T-helper 2 cell treated with Interferon-gamma antibody and Interleukin-4, amounts not matched to agents 5 μg/mL and 100 μg/mL, for 36 hours (primary cell): ENCODE measurements at regions not wholly inside any gene's neighbourhood (a gene's known extent, or its start where the extent isn't known, plus 50 kb on each side); places are given as distances from the start of the nearest gene placed in this dataset.

ENCODE experiments used
- DNase-seq: peaks from one replicate; pipeline ENCODE4 v3.0.0; 2021; ENCODE audit warnings: low spot score
- H3K27ac Mint-ChIP-seq: one replicate; pipeline ENCODE4 v1.8.0; 2021; ENCODE audit warnings: mild to moderate bottlenecking, mixed read lengths
- H3K27me3 Mint-ChIP-seq: one replicate; pipeline ENCODE4 v1.8.0; 2021; ENCODE audit warnings: low read depth, mixed read lengths
- H3K36me3 Mint-ChIP-seq: one replicate; pipeline ENCODE4 v1.8.0; 2021; ENCODE audit warnings: low read depth, mixed read lengths
- H3K4me1 Mint-ChIP-seq: one replicate; pipeline ENCODE4 v1.8.0; 2021; ENCODE audit warnings: low read depth, mixed read lengths
- H3K4me3 Mint-ChIP-seq: one replicate; pipeline ENCODE4 v1.8.0; 2022; ENCODE audit warnings: mild to moderate bottlenecking, moderate library complexity, mixed read lengths
- H3K9me3 Mint-ChIP-seq: one replicate; pipeline ENCODE4 v1.8.0; 2021; ENCODE audit warnings: mixed read lengths

DNA sequence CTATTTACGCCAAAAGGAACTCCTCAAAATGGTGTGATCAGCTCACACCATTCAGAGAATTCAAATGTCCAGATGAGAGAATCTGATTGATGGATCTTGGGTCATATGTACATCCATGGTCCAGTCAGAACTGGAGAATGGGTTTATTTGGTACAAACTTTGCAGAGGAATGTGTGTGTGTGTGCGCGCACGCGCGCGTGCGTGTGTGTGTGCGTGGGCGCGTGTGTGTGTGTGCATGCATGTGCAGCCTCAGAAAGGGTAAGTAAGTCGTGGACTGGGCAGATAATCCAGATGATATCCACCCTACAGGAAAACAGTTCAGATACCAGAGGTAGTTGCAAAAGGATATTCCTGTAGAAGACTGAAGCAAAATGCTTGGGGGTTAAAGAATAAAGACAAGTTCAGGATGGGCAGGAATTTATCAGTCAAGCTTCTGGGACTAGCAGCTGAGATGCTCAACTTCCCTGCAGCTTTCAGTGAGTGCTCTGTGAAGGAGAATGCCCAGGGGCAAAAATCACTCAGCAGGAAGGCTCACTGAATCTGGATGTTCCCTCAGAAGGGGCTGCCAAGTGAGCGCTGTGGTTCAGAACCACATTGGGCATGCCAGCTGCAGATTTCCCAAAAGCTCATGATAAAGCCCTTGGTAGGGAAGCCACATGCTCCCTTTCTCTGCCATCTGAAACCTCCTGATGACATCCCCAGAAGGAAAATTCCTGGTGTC lies 440.5 kb upstream of the SGCD start:
- Mint-ChIP-seq H3K4me3 (no peak overlapping the region), H3K27ac (no peak overlapping the region), H3K27me3 (peaks cover 2% of the 10 kb centered on the region), H3K9me3 (no peaks in the 10 kb centered on the region), H3K4me1 (no peaks in the 10 kb centered on the region), H3K36me3 (no peaks in the 10 kb centered on the region)
- DNase-seq, result no peak

GRCh38 chr5:155895484-155895883 lies 431.5 kb upstream of the SGCD start:
- H3K9me3 Mint-ChIP-seq, result no peaks in the 10 kb centered on the region
- no peak overlapping the region for H3K27ac Mint-ChIP-seq
- no peaks in the 10 kb centered on the region for H3K4me1 Mint-ChIP-seq
- no peak overlapping the region for H3K4me3 Mint-ChIP-seq
- DNase-seq, result no peak
- no peaks in the 10 kb centered on the region for H3K36me3 Mint-ChIP-seq
- no peaks in the 10 kb centered on the region for H3K27me3 Mint-ChIP-seq

- no peak for DNase-seq
- Mint-ChIP-seq H3K4me3 (no peak overlapping the region), H3K9me3 (no peaks in the 10 kb centered on the region), H3K27me3 (no peaks in the 10 kb centered on the region), H3K36me3 (no peaks in the 10 kb centered on the region), H3K27ac (no peak overlapping the region), H3K4me1 (no peaks in the 10 kb centered on the region)
Observed at GRCh38 chr5:155897761-155898160, 429.2 kb upstream of the SGCD start.

- no peak for DNase-seq
Observed at GRCh38 chr5:155898284-155898683, 428.7 kb upstream of the SGCD start.

DNA sequence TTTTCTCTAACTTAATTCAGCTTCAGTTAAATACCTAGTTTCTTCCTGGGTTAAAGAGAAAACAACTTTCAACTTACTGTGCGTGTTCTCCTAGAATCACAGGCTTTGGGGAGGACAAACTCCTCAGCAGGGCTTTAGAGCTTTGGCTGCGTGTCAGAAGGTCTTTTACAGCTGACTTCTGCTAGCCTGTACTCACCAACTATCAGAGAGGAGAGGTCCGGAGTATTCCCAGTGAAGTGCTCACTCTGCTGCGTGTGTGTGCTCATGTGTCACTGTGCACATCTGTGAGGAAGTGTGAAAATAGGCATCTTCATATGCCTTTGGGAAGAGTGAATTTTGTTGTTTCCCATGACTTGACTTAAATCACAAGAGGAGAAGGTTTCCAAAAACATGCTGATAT lies 423.2 kb upstream of the SGCD start:
- H3K4me3 Mint-ChIP-seq, result no peak overlapping the region
- H3K36me3 Mint-ChIP-seq, result no peaks in the 10 kb centered on the region
- no peaks in the 10 kb centered on the region for H3K27me3 Mint-ChIP-seq
- H3K4me1 Mint-ChIP-seq, result no peaks in the 10 kb centered on the region
- no peak overlapping the region for H3K27ac Mint-ChIP-seq
- H3K9me3 Mint-ChIP-seq, result no peaks in the 10 kb centered on the region
- no peak for DNase-seq

More at GRCh38 chr5:155898284-155898683, 428.7 kb upstream of the SGCD start:
- no peak overlapping the region for H3K27ac Mint-ChIP-seq
- H3K27me3 Mint-ChIP-seq, result no peaks in the 10 kb centered on the region
- no peaks in the 10 kb centered on the region for H3K4me1 Mint-ChIP-seq
- H3K36me3 Mint-ChIP-seq, result no peaks in the 10 kb centered on the region
- H3K9me3 Mint-ChIP-seq, result no peaks in the 10 kb centered on the region
- H3K4me3 Mint-ChIP-seq, result no peak overlapping the region

DNA sequence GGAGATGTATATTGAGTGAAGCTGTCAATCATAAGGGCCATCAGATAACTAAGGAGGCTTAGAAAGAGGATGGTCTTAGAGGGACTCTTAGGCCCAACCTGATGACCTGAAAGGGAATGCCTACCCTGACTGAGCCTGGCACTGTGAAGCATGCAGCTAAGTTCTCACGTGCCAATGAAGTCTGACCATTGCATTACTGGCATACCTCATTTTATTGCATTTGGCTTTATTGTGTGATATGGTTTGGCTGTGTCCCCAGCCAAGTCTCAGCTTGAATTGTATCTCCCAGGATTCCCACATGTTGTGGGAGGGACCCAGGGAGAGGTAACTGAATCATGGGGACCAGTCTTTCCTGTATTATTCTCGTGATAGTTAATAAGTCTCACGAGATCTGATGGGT lies 421.6 kb upstream of the SGCD start:
- Mint-ChIP-seq H3K4me1 (no peaks in the 10 kb centered on the region), H3K4me3 (no peak overlapping the region), H3K9me3 (no peaks in the 10 kb centered on the region), H3K27me3 (no peaks in the 10 kb centered on the region), H3K36me3 (no peaks in the 10 kb centered on the region), H3K27ac (no peak overlapping the region)
- no peak for DNase-seq

- H3K27ac Mint-ChIP-seq, result no peak overlapping the region
- H3K36me3 Mint-ChIP-seq, result no peaks in the 10 kb centered on the region
- no peaks in the 10 kb centered on the region for H3K4me1 Mint-ChIP-seq
- H3K27me3 Mint-ChIP-seq, result no peaks in the 10 kb centered on the region
- no peak overlapping the region for H3K4me3 Mint-ChIP-seq
- DNase-seq, result no peak
- H3K9me3 Mint-ChIP-seq, result no peaks in the 10 kb centered on the region
Observed at GRCh38 chr5:155906046-155906445, 420.9 kb upstream of the SGCD start.

DNA sequence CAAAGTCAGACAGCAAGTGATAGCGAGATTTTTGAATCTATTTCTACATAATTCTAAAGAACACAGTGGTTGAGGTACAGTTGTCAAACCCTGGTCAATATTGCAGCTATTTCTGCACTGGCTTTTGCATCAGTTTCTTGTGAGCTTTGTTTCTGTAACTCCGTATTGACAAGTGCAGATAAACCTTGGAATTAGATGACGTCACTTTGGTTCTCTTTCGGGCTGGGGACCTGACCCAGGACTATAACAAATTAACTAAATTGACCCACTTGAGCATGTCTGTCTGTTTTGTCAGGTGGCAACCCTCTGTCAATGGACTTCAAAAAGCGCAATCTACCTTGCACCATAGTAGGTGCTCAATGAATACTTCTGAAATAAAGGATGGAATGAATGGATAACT lies 418.4 kb upstream of the SGCD start:
- H3K4me1 Mint-ChIP-seq, result no peaks in the 10 kb centered on the region
- no peaks in the 10 kb centered on the region for H3K36me3 Mint-ChIP-seq

DNA sequence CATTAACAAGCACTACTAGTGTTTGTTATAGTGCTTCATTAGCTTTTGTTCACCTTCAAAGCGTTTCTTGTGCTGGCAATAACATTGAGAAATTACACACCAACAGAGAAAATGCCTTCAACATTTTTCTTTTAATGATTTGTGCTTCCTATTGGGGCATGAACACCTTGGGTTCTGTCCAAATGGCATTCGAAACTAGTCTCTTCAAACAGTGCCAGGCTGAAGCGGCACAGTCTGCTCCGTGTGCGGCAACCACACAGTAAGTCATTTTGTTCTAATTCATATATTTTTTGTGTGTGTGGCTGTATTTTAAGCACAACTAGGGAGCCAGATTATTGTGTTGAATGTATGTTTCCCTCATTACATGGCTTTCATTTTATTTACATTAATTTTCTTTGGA lies 414.7 kb upstream of the SGCD start:
- Mint-ChIP-seq H3K27me3 (no peaks in the 10 kb centered on the region), H3K36me3 (no peaks in the 10 kb centered on the region), H3K9me3 (no peaks in the 10 kb centered on the region), H3K4me1 (no peaks in the 10 kb centered on the region), H3K27ac (no peak overlapping the region), H3K4me3 (no peak overlapping the region)
- no peak for DNase-seq

More for the DNA sequence above, 418.4 kb upstream of the SGCD start:
- Mint-ChIP-seq H3K27ac (no peak overlapping the region), H3K4me3 (no peak overlapping the region), H3K9me3 (no peaks in the 10 kb centered on the region), H3K27me3 (no peaks in the 10 kb centered on the region)
- no peak for DNase-seq

GRCh38 chr5:155914766-155915165 lies 412.2 kb upstream of the SGCD start:
- no peaks in the 10 kb centered on the region for H3K27me3 Mint-ChIP-seq
- H3K36me3 Mint-ChIP-seq, result no peaks in the 10 kb centered on the region
- DNase-seq, result no peak
- H3K4me1 Mint-ChIP-seq, result no peaks in the 10 kb centered on the region
- H3K9me3 Mint-ChIP-seq, result no peaks in the 10 kb centered on the region
- no peak overlapping the region for H3K27ac Mint-ChIP-seq
- no peak overlapping the region for H3K4me3 Mint-ChIP-seq

DNA sequence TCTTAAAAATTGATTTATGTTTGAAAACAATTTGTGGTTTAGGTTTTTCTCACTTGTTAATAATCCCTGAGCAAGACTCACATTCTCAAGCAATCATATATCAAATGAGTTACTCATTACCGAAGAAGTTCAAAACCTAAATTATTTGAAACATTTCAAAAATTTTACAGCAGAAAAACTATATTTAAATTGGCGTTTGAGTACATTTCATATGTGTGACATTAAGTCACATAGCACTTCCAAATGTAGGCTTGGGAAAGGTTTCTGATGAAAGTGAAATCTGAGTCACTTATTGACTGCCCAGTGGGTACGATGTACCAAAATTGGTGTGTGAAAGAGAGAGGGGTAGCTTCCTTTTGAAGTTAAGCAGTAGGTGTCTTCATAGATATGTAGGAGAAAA lies 411.4 kb upstream of the SGCD start:
- Mint-ChIP-seq H3K27ac (no peak overlapping the region), H3K27me3 (no peaks in the 10 kb centered on the region), H3K9me3 (no peaks in the 10 kb centered on the region), H3K4me1 (no peaks in the 10 kb centered on the region), H3K36me3 (no peaks in the 10 kb centered on the region), H3K4me3 (no peak overlapping the region)
- no peak for DNase-seq

DNA sequence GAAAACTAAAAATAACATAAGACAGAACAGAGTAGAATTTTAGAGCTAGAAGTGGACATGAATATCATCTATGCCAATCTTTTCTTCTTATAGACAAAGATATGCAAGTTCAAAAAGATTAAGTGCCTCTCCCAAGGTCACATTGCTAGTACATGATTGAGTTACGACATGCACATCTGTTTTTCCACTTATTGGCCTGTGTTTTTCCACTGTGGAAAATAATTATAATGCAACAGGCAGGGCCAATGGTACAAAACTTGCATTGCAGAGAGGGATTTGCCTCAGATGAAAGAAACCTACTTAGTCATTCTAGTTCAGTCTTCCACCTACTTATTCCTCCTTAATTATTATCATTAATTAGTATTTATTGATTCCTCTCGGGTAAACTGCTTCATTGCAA lies 407.8 kb upstream of the SGCD start:
- Mint-ChIP-seq H3K4me3 (no peak overlapping the region), H3K4me1 (no peaks in the 10 kb centered on the region), H3K9me3 (no peaks in the 10 kb centered on the region), H3K27ac (no peak overlapping the region), H3K36me3 (no peaks in the 10 kb centered on the region), H3K27me3 (no peaks in the 10 kb centered on the region)
- DNase-seq, result no peak

GRCh38 chr5:155919725-155920124 lies 407.2 kb upstream of the SGCD start:
- no peaks in the 10 kb centered on the region for H3K36me3 Mint-ChIP-seq
- H3K4me3 Mint-ChIP-seq, result no peak overlapping the region
- no peaks in the 10 kb centered on the region for H3K27me3 Mint-ChIP-seq
- no peak overlapping the region for H3K27ac Mint-ChIP-seq
- no peaks in the 10 kb centered on the region for H3K4me1 Mint-ChIP-seq
- no peak for DNase-seq
- H3K9me3 Mint-ChIP-seq, result no peaks in the 10 kb centered on the region

GRCh38 chr5:155921621-155922020 lies 405.3 kb upstream of the SGCD start:
- Mint-ChIP-seq H3K9me3 (no peaks in the 10 kb centered on the region), H3K27me3 (no peaks in the 10 kb centered on the region), H3K27ac (no peak overlapping the region), H3K4me1 (no peaks in the 10 kb centered on the region), H3K4me3 (no peak overlapping the region), H3K36me3 (no peaks in the 10 kb centered on the region)
- no peak for DNase-seq

GRCh38 chr5:155923784-155924183 lies 403.2 kb upstream of the SGCD start:
- no peaks in the 10 kb centered on the region for H3K27me3 Mint-ChIP-seq
- no peaks in the 10 kb centered on the region for H3K36me3 Mint-ChIP-seq
- H3K9me3 Mint-ChIP-seq, result no peaks in the 10 kb centered on the region
- no peaks in the 10 kb centered on the region for H3K4me1 Mint-ChIP-seq
- no peak for DNase-seq
- no peak overlapping the region for H3K27ac Mint-ChIP-seq
- no peak overlapping the region for H3K4me3 Mint-ChIP-seq
